Progenitor cell of endocrine pancreas (in vitro differentiated cells): ENCODE measurements at regions not wholly inside any gene's neighbourhood (a gene's known extent, or its start where the extent isn't known, plus 50 kb on each side); places are given as distances from the start of the nearest gene placed in this dataset.

Experiments
- DNase-seq: peaks from one replicate; pipeline ENCODE4 v3.0.0; 2021; ENCODE audit warnings: low spot score; ENCODE audit not compliant: unreplicated experiment
- H3K27ac Mint-ChIP-seq: 2 replicates; pipeline ENCODE4 v1.8.0; 2021; ENCODE audit warnings: mild to moderate bottlenecking, moderate library complexity, mixed read lengths
- H3K27me3 Mint-ChIP-seq: 2 replicates; pipeline ENCODE4 v1.8.0; 2021; ENCODE audit warnings: mixed read lengths
- H3K36me3 Mint-ChIP-seq: 2 replicates; pipeline ENCODE4 v1.8.0; 2022; ENCODE audit warnings: mixed read lengths; ENCODE audit not compliant: insufficient read depth
- H3K4me1 Mint-ChIP-seq: 2 replicates; pipeline ENCODE4 v1.8.0; 2021; ENCODE audit warnings: low read depth, mixed read lengths
- H3K4me3 Mint-ChIP-seq: 2 replicates; pipeline ENCODE4 v1.8.0; 2021; ENCODE audit warnings: low read depth, mild to moderate bottlenecking, moderate library complexity, mixed read lengths
- H3K9me3 Mint-ChIP-seq: 2 replicates; pipeline ENCODE4 v1.8.0; 2021; ENCODE audit warnings: low read depth, mixed read lengths
- CTCF ChIP-seq: fragments of 200-600 bp; sonication (generic); IDR thresholded peaks from one replicate; pipeline ENCODE4 v1.5.0; 2021; ENCODE audit warnings: antibody characterized with exemption, mild to moderate bottlenecking; ENCODE audit not compliant: unreplicated experiment

GRCh38 chr7:124318721-124319450 is 286.0 kb upstream of the TMEM229A start:
- H3K9me3 Mint-ChIP-seq, result peaks cover 4% of the 10 kb centered on the region
- TF ChIP-seq CTCF, result no peak

GRCh38 chr7:124310934-124311390 is 278.1 kb upstream of the TMEM229A start:
- Mint-ChIP-seq H3K4me1 (peaks cover 3% of the 10 kb centered on the region), H3K9me3 (no peaks in the 10 kb centered on the region), H3K27me3 (no peaks in the 10 kb centered on the region), H3K27ac (no peak overlapping the region), H3K36me3 (no peaks in the 10 kb centered on the region), H3K4me3 (no peak overlapping the region)
- no peak for TF ChIP-seq CTCF
- DNase-seq, result no peak

More at GRCh38 chr7:124318721-124319450, 286.0 kb upstream of the TMEM229A start:
- no peak overlapping the region for H3K27ac Mint-ChIP-seq
- H3K4me3 Mint-ChIP-seq, result no peak overlapping the region
- H3K27me3 Mint-ChIP-seq, result no peaks in the 10 kb centered on the region
- H3K4me1 Mint-ChIP-seq, result peaks cover 2% of the 10 kb centered on the region
- H3K36me3 Mint-ChIP-seq, result no peaks in the 10 kb centered on the region
- no peak for DNase-seq

- H3K4me3 Mint-ChIP-seq, result no peak overlapping the region
- H3K9me3 Mint-ChIP-seq, result no peaks in the 10 kb centered on the region
- H3K36me3 Mint-ChIP-seq, result no peaks in the 10 kb centered on the region
- DNase-seq, result no peak
- no peak for TF ChIP-seq CTCF
- H3K4me1 Mint-ChIP-seq, result peaks cover 3% of the 10 kb centered on the region
- no peak overlapping the region for H3K27ac Mint-ChIP-seq
- H3K27me3 Mint-ChIP-seq, result no peaks in the 10 kb centered on the region
Measured at GRCh38 chr7:124308384-124308783, 275.5 kb upstream of the TMEM229A start.

GRCh38 chr7:124295289-124295688 is 262.4 kb upstream of the TMEM229A start:
- no peaks in the 10 kb centered on the region for H3K27me3 Mint-ChIP-seq
- H3K36me3 Mint-ChIP-seq, result no peaks in the 10 kb centered on the region
- DNase-seq, result no peak
- H3K9me3 Mint-ChIP-seq, result peaks cover 7% of the 10 kb centered on the region
- no peak overlapping the region for H3K4me3 Mint-ChIP-seq
- no peak for TF ChIP-seq CTCF
- H3K4me1 Mint-ChIP-seq, result no peaks in the 10 kb centered on the region
- H3K27ac Mint-ChIP-seq, result no peak overlapping the region

- no peak for DNase-seq
- Mint-ChIP-seq H3K4me3 (no peak overlapping the region), H3K4me1 (no peaks in the 10 kb centered on the region), H3K36me3 (no peaks in the 10 kb centered on the region), H3K27me3 (no peaks in the 10 kb centered on the region), H3K9me3 (no peaks in the 10 kb centered on the region), H3K27ac (no peak overlapping the region)
- TF ChIP-seq CTCF, result no peak
Measured at GRCh38 chr7:124284937-124285336, 252.1 kb upstream of the TMEM229A start.
